Astrocyte (in vitro differentiated cells and primary cell): ENCODE measurements at regions not wholly inside any gene's neighbourhood (a gene's known extent, or its start where the extent isn't known, plus 50 kb on each side); places are given as distances from the start of the nearest gene placed in this dataset.
"Not testable (repeated sequence)": the region's sequence is repeated elsewhere in the genome, so short reads cannot be mapped to it uniquely, and the experiment has no call there.

Experiments used
- DNase-seq: peaks from one replicate; pipeline ENCODE4 v3.0.0-alpha.2; 2010; ENCODE audit warnings: low read depth
- FAIRE-seq: peaks from 2 replicates; lab custom pipeline; 2011; peaks lifted over from hg19 to GRCh38; lab: Jason Lieb, UNC
- H2AFZ ChIP-seq: 2 replicates; pipeline ENCODE4 v1.6.0; 2012; ENCODE audit warnings: low read depth, low read length, inconsistent platforms
- H3K27ac ChIP-seq: 2 replicates; pipeline ENCODE4 v1.5.1; 2011; ENCODE audit warnings: low read depth, low read length, inconsistent platforms
- H3K27me3 ChIP-seq: 2 replicates; pipeline ENCODE4 v1.6.0; 2011; ENCODE audit warnings: low read length, inconsistent platforms; ENCODE audit not compliant: insufficient read depth
- H3K36me3 ChIP-seq: 2 replicates; pipeline ENCODE4 v1.5.1; 2011; ENCODE audit warnings: low read length, inconsistent platforms; ENCODE audit not compliant: insufficient read depth
- H3K4me1 ChIP-seq: 2 replicates; pipeline ENCODE4 v1.5.1; 2011; ENCODE audit warnings: low read length, inconsistent platforms; ENCODE audit not compliant: insufficient read depth
- H3K4me2 ChIP-seq: 2 replicates; pipeline ENCODE4 v1.6.0; 2012; ENCODE audit warnings: low read length, inconsistent platforms
- H3K4me3 ChIP-seq: 2 replicates; pipeline ENCODE4 v1.5.1; 2011; ENCODE audit warnings: low read depth, mild to moderate bottlenecking, low read length, inconsistent platforms; ENCODE audit not compliant: insufficient read depth
- H3K79me2 ChIP-seq: 2 replicates; pipeline ENCODE4 v1.6.0; 2012; ENCODE audit warnings: mild to moderate bottlenecking, low read length, inconsistent platforms; ENCODE audit not compliant: insufficient read depth
- H3K9ac ChIP-seq: 2 replicates; pipeline ENCODE4 v1.6.0; 2012; ENCODE audit warnings: mild to moderate bottlenecking, low read length, inconsistent platforms
- H3K9me3 ChIP-seq: 2 replicates; pipeline ENCODE4 v1.5.1; 2012; ENCODE audit warnings: low read depth, mild to moderate bottlenecking, low read length, inconsistent platforms; ENCODE audit not compliant: insufficient read depth
- H4K20me1 ChIP-seq: 2 replicates; pipeline ENCODE4 v1.6.0; 2012; ENCODE audit warnings: low read length, inconsistent platforms; ENCODE audit not compliant: insufficient read depth
- H3K27ac Mint-ChIP-seq: one replicate; pipeline ENCODE4 v1.8.0; 2021; ENCODE audit warnings: mild to moderate bottlenecking, mixed read lengths; ENCODE audit not compliant: unreplicated experiment
- H3K27me3 Mint-ChIP-seq: one replicate; pipeline ENCODE4 v1.8.0; 2021; ENCODE audit warnings: low read depth, mixed read lengths; ENCODE audit not compliant: unreplicated experiment
- H3K36me3 Mint-ChIP-seq: one replicate; pipeline ENCODE4 v1.8.0; 2021; ENCODE audit warnings: low read depth, mixed read lengths; ENCODE audit not compliant: unreplicated experiment
- H3K4me1 Mint-ChIP-seq: one replicate; pipeline ENCODE4 v1.8.0; 2021; ENCODE audit warnings: low read depth, mixed read lengths; ENCODE audit not compliant: unreplicated experiment
- H3K4me3 Mint-ChIP-seq: one replicate; pipeline ENCODE4 v1.8.0; 2021; ENCODE audit warnings: mild to moderate bottlenecking, moderate library complexity, mixed read lengths; ENCODE audit not compliant: unreplicated experiment
- H3K9me3 Mint-ChIP-seq: one replicate; pipeline ENCODE4 v1.8.0; 2021; ENCODE audit warnings: mild to moderate bottlenecking, mixed read lengths; ENCODE audit not compliant: unreplicated experiment
- EZH2 ChIP-seq: IDR thresholded peaks from 2 replicates; pipeline ENCODE4 v1.6.1; 2012; ENCODE audit warnings: mild to moderate bottlenecking, low read length, inconsistent platforms; ENCODE audit not compliant: insufficient read depth
- TF ChIP-seq, protein P1 (sequence below): IDR thresholded peaks from 2 replicates; pipeline ENCODE4 v1.5.1; 2011; ENCODE audit warnings: low read depth, mild to moderate bottlenecking, inconsistent platforms, low read length, moderate library complexity; ENCODE audit not compliant: insufficient read depth

DNA sequence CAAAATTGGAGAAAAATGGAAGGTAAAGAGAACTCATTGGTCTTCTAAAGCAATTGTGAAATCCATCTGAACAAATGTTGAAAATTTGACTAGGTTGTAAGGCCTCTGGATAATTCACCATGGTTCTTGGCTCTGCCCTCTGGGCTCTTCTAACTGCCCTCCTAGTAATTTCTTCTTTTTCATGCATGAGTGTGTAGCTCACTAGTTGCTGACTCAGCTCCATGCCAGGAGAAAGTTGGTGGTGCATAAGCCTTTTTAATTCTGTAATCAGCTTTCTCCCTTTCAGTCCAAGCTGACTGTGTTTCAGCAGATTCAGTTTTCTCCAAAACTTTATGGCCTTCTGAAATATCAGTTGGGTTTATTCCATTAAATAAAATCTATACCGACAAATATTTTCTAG lies 877.8 kb upstream of the ATXN7L3B start:
- TF ChIP-seq, protein P1, sequence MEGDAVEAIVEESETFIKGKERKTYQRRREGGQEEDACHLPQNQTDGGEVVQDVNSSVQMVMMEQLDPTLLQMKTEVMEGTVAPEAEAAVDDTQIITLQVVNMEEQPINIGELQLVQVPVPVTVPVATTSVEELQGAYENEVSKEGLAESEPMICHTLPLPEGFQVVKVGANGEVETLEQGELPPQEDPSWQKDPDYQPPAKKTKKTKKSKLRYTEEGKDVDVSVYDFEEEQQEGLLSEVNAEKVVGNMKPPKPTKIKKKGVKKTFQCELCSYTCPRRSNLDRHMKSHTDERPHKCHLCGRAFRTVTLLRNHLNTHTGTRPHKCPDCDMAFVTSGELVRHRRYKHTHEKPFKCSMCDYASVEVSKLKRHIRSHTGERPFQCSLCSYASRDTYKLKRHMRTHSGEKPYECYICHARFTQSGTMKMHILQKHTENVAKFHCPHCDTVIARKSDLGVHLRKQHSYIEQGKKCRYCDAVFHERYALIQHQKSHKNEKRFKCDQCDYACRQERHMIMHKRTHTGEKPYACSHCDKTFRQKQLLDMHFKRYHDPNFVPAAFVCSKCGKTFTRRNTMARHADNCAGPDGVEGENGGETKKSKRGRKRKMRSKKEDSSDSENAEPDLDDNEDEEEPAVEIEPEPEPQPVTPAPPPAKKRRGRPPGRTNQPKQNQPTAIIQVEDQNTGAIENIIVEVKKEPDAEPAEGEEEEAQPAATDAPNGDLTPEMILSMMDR = no peak
- no peak for TF ChIP-seq EZH2
- no peaks in the 10 kb centered on the region for H3K27me3 Mint-ChIP-seq
- Histone ChIP-seq H3K27ac (no peak overlapping the region), H3K4me1 (no peaks in the 10 kb centered on the region), H3K27me3 (no peaks in the 10 kb centered on the region), H4K20me1 (no peaks in the 10 kb centered on the region), H3K79me2 (no peaks in the 10 kb centered on the region), H3K36me3 (no peaks in the 10 kb centered on the region), H3K9me3 (no peaks in the 10 kb centered on the region), H3K4me2 (no peak overlapping the region), H3K4me3 (no peak overlapping the region), H2AFZ (no peak overlapping the region), H3K9ac (no peak overlapping the region)
- FAIRE-seq (no peak), DNase-seq (no peak)
- H3K4me1 Mint-ChIP-seq = no peaks in the 10 kb centered on the region
- H3K9me3 Mint-ChIP-seq = no peaks in the 10 kb centered on the region
- H3K4me3 Mint-ChIP-seq = no peak overlapping the region
- no peak overlapping the region for H3K27ac Mint-ChIP-seq
- H3K36me3 Mint-ChIP-seq = no peaks in the 10 kb centered on the region

DNA sequence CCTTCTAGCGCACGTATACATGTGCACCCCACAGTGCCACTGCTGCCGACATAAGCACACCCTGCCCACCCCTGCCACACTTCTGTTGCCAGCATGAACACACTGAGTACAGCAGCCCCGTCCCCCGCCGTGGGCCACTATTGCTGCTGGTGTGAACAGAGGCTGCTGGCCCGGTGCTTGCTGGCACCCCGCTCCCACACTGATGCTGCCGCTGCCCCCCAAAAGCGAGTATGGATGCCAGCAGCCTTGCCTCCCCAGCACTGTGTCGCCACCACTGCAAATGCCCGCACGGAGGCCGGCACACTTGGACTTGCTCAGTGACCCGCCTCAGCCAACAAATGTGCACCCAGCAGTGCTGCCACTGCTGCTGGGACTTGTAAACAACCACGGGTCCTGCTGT lies 872.4 kb upstream of the ATXN7L3B start:
- H3K9me3 ChIP-seq = no peaks in the 10 kb centered on the region
- no peak overlapping the region for H3K4me3 ChIP-seq
- no peak overlapping the region for H2AFZ ChIP-seq
- no peaks in the 10 kb centered on the region for H4K20me1 ChIP-seq
- H3K79me2 ChIP-seq = no peaks in the 10 kb centered on the region
- no peak overlapping the region for H3K27ac Mint-ChIP-seq
- H3K9ac ChIP-seq = no peak overlapping the region
- TF ChIP-seq, protein P1 = no peak
- TF ChIP-seq EZH2 = no peak
- H3K36me3 ChIP-seq = no peaks in the 10 kb centered on the region
- no peaks in the 10 kb centered on the region for H3K4me1 Mint-ChIP-seq
- no peak overlapping the region for H3K4me3 Mint-ChIP-seq
- no peaks in the 10 kb centered on the region for H3K27me3 ChIP-seq
- H3K27me3 Mint-ChIP-seq = no peaks in the 10 kb centered on the region
- H3K36me3 Mint-ChIP-seq = no peaks in the 10 kb centered on the region
- FAIRE-seq (no peak), DNase-seq (no peak)
- no peak overlapping the region for H3K27ac ChIP-seq
- no peak overlapping the region for H3K4me2 ChIP-seq
- no peaks in the 10 kb centered on the region for H3K9me3 Mint-ChIP-seq
- no peaks in the 10 kb centered on the region for H3K4me1 ChIP-seq

DNA sequence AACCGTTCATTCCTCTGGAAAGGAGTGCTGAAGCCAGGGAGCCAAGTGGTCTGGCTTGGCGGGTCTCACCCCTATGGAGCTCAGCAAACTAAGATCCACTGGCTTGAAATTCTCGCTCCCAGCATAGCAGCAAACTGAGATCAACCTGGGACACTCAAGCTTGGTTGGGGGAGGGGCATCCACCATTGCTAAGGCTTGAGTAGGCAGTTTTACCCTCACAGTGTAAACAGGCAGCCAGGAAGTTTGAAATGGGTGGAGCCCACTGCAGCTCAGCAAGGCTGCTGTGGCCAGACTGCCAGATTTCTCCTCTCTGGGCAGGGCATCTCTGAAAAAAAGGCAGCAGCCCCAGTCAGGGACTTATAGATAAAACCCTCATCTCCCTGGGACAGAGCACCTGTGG lies 866.1 kb upstream of the ATXN7L3B start:
- DNase-seq, H3K36me3 ChIP-seq, H3K4me1 Mint-ChIP-seq, H3K36me3 Mint-ChIP-seq, H3K79me2 ChIP-seq, H3K4me2 ChIP-seq, H4K20me1 ChIP-seq, H3K9ac ChIP-seq, H2AFZ ChIP-seq, H3K27me3 Mint-ChIP-seq, H3K4me1 ChIP-seq, H3K4me3 Mint-ChIP-seq, H3K9me3 ChIP-seq, H3K4me3 ChIP-seq, H3K9me3 Mint-ChIP-seq, H3K27me3 ChIP-seq, FAIRE-seq, H3K27ac ChIP-seq, H3K27ac Mint-ChIP-seq: not testable (repeated sequence)
